ENCODE measurements at regions not wholly inside any gene's neighbourhood (a gene's known extent, or its start where the extent isn't known, plus 50 kb on each side); places are given as distances from the start of the nearest gene placed in this dataset.

- H3K4me3 ChIP-seq (ENCODE audit: low read depth, low read length), result no peak overlapping the region
- no peak for DNase-seq (ENCODE audit: low read depth)
- TF ChIP-seq, protein P1, sequence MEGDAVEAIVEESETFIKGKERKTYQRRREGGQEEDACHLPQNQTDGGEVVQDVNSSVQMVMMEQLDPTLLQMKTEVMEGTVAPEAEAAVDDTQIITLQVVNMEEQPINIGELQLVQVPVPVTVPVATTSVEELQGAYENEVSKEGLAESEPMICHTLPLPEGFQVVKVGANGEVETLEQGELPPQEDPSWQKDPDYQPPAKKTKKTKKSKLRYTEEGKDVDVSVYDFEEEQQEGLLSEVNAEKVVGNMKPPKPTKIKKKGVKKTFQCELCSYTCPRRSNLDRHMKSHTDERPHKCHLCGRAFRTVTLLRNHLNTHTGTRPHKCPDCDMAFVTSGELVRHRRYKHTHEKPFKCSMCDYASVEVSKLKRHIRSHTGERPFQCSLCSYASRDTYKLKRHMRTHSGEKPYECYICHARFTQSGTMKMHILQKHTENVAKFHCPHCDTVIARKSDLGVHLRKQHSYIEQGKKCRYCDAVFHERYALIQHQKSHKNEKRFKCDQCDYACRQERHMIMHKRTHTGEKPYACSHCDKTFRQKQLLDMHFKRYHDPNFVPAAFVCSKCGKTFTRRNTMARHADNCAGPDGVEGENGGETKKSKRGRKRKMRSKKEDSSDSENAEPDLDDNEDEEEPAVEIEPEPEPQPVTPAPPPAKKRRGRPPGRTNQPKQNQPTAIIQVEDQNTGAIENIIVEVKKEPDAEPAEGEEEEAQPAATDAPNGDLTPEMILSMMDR (IDR thresholded peaks at IDR 0.05; ENCODE audit: insufficient read depth, low read length), result no peak
Measured at GRCh38 chr4:116332508-116332907, 752.9 kb downstream of the TRAM1L1 start.

- DNase-seq (ENCODE audit: low read depth), result no peak
- H3K4me3 ChIP-seq (ENCODE audit: low read depth, low read length), result no peak overlapping the region
- TF ChIP-seq, protein P1 (IDR thresholded peaks at IDR 0.05; ENCODE audit: insufficient read depth, low read length), result no peak
Measured at GRCh38 chr4:116328261-116328860, 757.0 kb downstream of the TRAM1L1 start.

- no peak for DNase-seq (ENCODE audit: low read depth)
- no peak overlapping the region for H3K4me3 ChIP-seq (ENCODE audit: low read depth, low read length)
- TF ChIP-seq, protein P1 (IDR thresholded peaks at IDR 0.05; ENCODE audit: insufficient read depth, low read length), result no peak
Measured at GRCh38 chr4:116323606-116324005, 761.8 kb downstream of the TRAM1L1 start.

GRCh38 chr4:116321471-116321870, 763.9 kb downstream of the TRAM1L1 start:
- TF ChIP-seq, protein P1 (IDR thresholded peaks at IDR 0.05; ENCODE audit: insufficient read depth, low read length), result no peak
- DNase-seq (ENCODE audit: low read depth), result no peak
- no peak overlapping the region for H3K4me3 ChIP-seq (ENCODE audit: low read depth, low read length)

DNA sequence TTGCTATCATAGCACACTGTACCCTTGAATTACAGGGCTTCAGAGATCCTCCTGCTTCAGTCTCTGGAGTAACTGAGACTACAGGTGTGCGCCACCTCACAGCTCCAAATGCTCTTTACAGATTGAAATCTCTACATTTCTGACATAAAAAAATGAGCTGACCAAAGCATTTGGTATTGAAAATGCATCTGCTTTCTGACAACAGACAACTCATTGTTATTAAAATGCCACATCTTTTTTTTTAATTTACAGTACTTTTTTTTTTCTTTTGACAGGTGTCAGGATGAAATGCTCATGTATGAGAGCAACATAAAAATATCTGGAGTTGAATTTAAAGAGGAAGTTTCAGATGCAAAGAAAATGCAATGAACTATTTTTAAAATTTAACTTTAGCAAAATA, 764.5 kb downstream of the TRAM1L1 start:
- H3K4me3 ChIP-seq (ENCODE audit: low read depth, low read length), result no peak overlapping the region
- DNase-seq (ENCODE audit: low read depth), result no peak
- TF ChIP-seq, protein P1 (IDR thresholded peaks at IDR 0.05; ENCODE audit: insufficient read depth, low read length), result no peak

DNA sequence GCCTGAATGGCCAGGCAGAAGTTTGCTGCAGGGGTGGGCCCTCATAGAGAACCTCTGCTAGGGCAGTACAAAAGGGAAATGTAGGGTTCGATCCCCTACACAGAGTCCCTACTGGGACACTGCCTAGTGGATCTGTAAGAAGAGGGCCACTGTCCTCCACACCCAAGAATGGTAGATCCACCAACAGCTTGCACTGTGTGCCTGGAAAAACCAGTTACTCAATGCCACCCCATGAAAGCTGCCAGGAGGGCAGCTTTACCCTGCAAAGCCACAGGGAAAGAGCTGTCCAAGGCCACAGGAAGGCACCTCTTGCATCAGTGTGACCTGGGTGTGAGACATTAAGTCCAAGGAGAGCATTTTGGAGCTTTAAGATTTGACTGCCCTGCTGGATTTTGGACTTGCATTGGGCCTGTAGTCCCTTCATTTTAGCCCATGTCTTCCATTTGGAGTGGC, 781.6 kb downstream of the TRAM1L1 start:
- H3K4me3 ChIP-seq (ENCODE audit: low read depth, low read length), result no peak overlapping the region
- DNase-seq (ENCODE audit: low read depth), result no peak
- TF ChIP-seq, protein P1 (IDR thresholded peaks at IDR 0.05; ENCODE audit: insufficient read depth, low read length), result no peak

Measured in fibroblast of the aortic adventitia (primary cell).